Ishikawa (cell line): ENCODE measurements at regions not wholly inside any gene's neighbourhood (a gene's known extent, or its start where the extent isn't known, plus 50 kb on each side); places are given as distances from the start of the nearest gene placed in this dataset.

ENCODE experiments used
- CEBPB ChIP-seq: IDR thresholded peaks from 2 replicates; pipeline ENCODE4 v1.6.1; 2012
- CREB1 ChIP-seq: IDR thresholded peaks from 2 replicates; pipeline ENCODE4 v1.6.1; 2012; ENCODE audit warnings: low read depth
- EGR1 ChIP-seq: IDR thresholded peaks from 2 replicates; pipeline ENCODE4 v1.6.1; 2012
- EP300 ChIP-seq: IDR thresholded peaks from 2 replicates; pipeline ENCODE4 v1.6.1; 2012; ENCODE audit warnings: borderline replicate concordance
- FOXM1 ChIP-seq: IDR thresholded peaks from 2 replicates; pipeline ENCODE4 v1.6.1; 2012; ENCODE audit warnings: low read depth, borderline replicate concordance
- NFIC ChIP-seq: IDR thresholded peaks from 2 replicates; pipeline ENCODE4 v1.6.1; 2012
- RAD21 ChIP-seq: IDR thresholded peaks from 2 replicates; pipeline ENCODE4 v1.6.1; 2012; ENCODE audit warnings: low read depth
- TAF1 ChIP-seq: IDR thresholded peaks from 2 replicates; pipeline ENCODE4 v1.6.1; 2012; ENCODE audit warnings: low read depth, mild to moderate bottlenecking
- TCF12 ChIP-seq: IDR thresholded peaks from 2 replicates; pipeline ENCODE4 v1.6.1; 2012; ENCODE audit warnings: low read depth
- TEAD4 ChIP-seq: IDR thresholded peaks from 2 replicates; pipeline ENCODE4 v1.6.1; 2012
- YY1 ChIP-seq: IDR thresholded peaks from 2 replicates; pipeline ENCODE4 v1.6.1; 2012; ENCODE audit warnings: low read depth
- ZBTB7A ChIP-seq: IDR thresholded peaks from 2 replicates; pipeline ENCODE4 v1.6.1; 2012; ENCODE audit warnings: low read depth
- TF ChIP-seq, protein P1 (sequence below): IDR thresholded peaks from 2 replicates; pipeline ENCODE4 v1.6.1; 2012
- TF ChIP-seq, protein P2 (sequence below): IDR thresholded peaks from 2 replicates; pipeline ENCODE4 v1.6.1; 2012
- TF ChIP-seq, protein P3 (sequence below): IDR thresholded peaks from 2 replicates; pipeline ENCODE4 v1.6.1; 2012; ENCODE audit warnings: low read depth, mild to moderate bottlenecking

DNA sequence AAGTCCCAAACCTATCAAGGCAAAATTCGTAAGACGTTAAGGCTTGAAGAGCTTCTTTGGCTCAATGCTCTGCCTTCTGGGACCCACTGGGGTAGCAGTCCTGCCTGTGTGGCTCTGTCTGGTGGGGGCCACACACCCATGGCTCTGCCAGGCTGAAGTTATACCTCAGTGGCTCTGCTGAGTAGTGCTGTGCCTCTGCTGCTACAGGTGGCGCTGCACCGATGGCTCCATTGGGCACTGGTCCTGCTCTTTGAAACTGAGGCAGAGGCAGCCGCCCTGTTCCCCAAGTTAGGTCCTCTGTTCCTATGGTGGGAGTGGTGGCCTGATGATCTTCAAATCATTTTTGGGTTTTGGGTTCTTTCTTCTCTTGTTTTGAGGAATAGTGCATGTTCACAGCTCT, 68.0 kb upstream of the AP4E1 start:
- no peak for TF ChIP-seq NFIC
- no peak for TF ChIP-seq RAD21
- TF ChIP-seq FOXM1: no peak
- TF ChIP-seq TCF12: no peak
- TF ChIP-seq YY1: no peak
- TF ChIP-seq, protein P1, sequence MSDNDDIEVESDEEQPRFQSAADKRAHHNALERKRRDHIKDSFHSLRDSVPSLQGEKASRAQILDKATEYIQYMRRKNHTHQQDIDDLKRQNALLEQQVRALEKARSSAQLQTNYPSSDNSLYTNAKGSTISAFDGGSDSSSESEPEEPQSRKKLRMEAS: no peak
- TF ChIP-seq TAF1: no peak
- TF ChIP-seq EP300: no peak
- TF ChIP-seq CREB1: no peak
- no peak for TF ChIP-seq EGR1
- no peak for TF ChIP-seq TEAD4

DNA sequence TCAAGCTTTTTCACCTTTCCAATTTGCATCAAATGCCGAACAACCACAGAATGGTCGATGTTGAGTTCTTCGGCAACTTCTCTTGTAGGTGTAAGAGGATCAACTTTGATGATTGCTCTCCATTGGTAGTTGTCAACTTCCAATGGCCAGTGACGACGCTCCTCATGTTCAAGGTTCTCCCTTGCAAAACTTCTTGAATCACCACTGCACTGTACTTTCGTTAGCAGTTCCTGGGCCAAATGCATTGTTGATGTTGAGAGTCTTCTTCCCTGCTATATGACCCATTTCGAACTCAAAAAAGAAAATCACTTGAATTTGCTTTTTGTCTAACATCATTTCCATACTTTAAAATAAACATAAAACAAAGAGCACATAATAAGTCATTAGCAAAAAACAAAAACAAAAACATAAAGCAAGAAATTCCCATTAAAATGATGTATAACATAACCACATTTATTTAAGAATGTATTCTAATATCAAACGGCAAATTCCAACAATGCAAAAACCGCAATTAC, 71.2 kb upstream of the AP4E1 start:
- TF ChIP-seq EP300 (no peak), TEAD4 (no peak), NFIC (no peak), TAF1 (no peak), YY1 (no peak), CEBPB (no peak), EGR1 (no peak), RAD21 (no peak), FOXM1 (no peak), CREB1 (no peak), ZBTB7A (no peak), TCF12 (no peak)
- TF ChIP-seq, protein P2, sequence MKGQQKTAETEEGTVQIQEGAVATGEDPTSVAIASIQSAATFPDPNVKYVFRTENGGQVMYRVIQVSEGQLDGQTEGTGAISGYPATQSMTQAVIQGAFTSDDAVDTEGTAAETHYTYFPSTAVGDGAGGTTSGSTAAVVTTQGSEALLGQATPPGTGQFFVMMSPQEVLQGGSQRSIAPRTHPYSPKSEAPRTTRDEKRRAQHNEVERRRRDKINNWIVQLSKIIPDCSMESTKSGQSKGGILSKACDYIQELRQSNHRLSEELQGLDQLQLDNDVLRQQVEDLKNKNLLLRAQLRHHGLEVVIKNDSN: no peak
- TF ChIP-seq, protein P3, sequence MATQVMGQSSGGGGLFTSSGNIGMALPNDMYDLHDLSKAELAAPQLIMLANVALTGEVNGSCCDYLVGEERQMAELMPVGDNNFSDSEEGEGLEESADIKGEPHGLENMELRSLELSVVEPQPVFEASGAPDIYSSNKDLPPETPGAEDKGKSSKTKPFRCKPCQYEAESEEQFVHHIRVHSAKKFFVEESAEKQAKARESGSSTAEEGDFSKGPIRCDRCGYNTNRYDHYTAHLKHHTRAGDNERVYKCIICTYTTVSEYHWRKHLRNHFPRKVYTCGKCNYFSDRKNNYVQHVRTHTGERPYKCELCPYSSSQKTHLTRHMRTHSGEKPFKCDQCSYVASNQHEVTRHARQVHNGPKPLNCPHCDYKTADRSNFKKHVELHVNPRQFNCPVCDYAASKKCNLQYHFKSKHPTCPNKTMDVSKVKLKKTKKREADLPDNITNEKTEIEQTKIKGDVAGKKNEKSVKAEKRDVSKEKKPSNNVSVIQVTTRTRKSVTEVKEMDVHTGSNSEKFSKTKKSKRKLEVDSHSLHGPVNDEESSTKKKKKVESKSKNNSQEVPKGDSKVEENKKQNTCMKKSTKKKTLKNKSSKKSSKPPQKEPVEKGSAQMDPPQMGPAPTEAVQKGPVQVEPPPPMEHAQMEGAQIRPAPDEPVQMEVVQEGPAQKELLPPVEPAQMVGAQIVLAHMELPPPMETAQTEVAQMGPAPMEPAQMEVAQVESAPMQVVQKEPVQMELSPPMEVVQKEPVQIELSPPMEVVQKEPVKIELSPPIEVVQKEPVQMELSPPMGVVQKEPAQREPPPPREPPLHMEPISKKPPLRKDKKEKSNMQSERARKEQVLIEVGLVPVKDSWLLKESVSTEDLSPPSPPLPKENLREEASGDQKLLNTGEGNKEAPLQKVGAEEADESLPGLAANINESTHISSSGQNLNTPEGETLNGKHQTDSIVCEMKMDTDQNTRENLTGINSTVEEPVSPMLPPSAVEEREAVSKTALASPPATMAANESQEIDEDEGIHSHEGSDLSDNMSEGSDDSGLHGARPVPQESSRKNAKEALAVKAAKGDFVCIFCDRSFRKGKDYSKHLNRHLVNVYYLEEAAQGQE: no peak
- TF ChIP-seq, protein P1: no peak

DNA sequence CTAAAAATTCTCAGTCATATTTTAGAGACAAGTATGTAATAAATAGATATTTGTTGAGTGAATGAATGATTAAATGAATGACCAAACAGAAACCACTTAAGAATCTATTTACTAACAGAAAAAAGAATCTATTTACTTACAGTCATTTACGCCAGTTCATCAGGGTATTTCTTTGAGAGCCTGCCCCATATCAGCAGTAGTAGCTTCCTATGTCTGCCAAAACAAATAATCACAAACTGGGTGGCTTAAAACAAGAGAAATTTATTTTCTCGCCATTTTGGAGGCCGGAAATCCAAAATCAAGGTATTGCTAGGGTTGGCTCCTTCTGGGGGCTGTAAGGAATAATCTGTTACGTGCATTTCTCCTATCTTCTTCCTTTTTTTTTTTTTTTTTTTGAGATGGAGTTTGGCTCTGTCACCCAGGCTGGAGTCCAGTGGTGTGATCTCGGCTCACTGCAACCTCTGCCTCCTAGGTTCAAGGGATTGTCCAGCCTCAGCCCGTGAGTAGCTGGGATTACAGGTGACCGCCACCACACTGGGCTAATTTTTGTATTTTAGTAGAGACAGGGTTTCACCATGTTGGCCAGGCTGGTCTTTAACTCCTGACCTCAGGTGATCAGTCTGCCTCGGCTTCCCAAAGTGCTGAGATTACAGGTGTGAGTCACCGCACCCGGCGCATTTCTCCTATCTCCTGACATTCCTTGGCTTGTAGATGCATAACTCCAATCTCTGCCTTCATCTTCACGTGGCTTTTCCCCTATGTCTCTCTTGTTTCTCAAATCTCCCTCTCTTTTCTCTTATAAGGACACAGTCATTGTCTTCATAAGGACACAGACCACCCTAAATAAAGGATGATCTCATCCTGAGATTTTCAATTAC, 65.2 kb upstream of the SPPL2A start:
- TF ChIP-seq EP300: no peak
- no peak for TF ChIP-seq NFIC
- no peak for TF ChIP-seq CEBPB
- no peak for TF ChIP-seq TEAD4
- TF ChIP-seq TAF1: no peak
- TF ChIP-seq TCF12: no peak
- no peak for TF ChIP-seq RAD21
- TF ChIP-seq, protein P3: no peak
- TF ChIP-seq CREB1: no peak
- no peak for TF ChIP-seq ZBTB7A
- no peak for TF ChIP-seq YY1
- TF ChIP-seq EGR1: no peak
- TF ChIP-seq, protein P2: no peak
- TF ChIP-seq, protein P1: no peak
- no peak for TF ChIP-seq FOXM1

DNA sequence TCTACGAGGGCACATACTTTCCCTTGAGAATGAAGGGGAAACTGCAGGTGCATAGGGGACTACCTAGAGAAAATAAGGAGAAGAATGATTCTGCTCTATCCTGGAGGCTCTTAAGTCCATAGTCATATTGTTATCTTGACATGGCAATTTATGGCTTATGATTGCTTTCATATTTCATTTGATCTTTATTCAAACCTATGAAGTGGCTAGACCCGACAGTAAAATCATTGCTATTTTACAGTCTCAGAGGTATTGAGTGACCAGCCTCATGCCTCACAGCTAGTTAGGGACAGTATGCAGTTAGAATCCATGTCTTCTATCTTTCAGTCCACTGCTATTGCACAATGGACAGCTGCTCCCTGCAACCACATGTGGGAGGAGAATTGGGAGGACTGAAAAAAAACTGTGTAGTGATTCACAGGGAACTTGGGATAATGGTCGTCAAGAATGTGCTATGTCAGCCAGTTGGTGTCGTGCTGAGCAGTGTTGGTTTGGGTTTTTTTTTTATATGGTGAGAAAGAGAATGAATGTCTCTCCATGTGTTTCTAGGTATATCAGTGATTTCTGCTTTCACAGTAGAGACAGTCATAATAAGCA, 63.2 kb upstream of the SPPL2A start:
- peak; percentile 10; the same call in 1 of the 2 replicates for TF ChIP-seq RAD21
- TF ChIP-seq, protein P2: 0 out of 2 replicates have a peak, but pooled peaks have one; percentile 6
- TF ChIP-seq, protein P1: peak; percentile 49; the same call in 1 of the 2 replicates
- no peak for TF ChIP-seq ZBTB7A
- TF ChIP-seq TEAD4: peak; percentile 52
- peak; percentile 31; the same call in 1 of the 2 replicates for TF ChIP-seq YY1
- no peak for TF ChIP-seq TCF12
- TF ChIP-seq CEBPB: peak; percentile 98
- TF ChIP-seq EP300: no peak
- no peak for TF ChIP-seq NFIC
- TF ChIP-seq, protein P3: 0 out of 2 replicates have a peak, but pooled peaks have one; percentile 18
- TF ChIP-seq FOXM1: no peak
